ENCODE measurements at regions not wholly inside any gene's neighbourhood (a gene's known extent, or its start where the extent isn't known, plus 50 kb on each side); places are given as distances from the start of the nearest gene placed in this dataset.

GRCh38 chr9:95598236-95598635 is 81.5 kb upstream of the PTCH1 start:
- Mint-ChIP-seq H3K4me3 (no peak overlapping the region), H3K4me1 (ENCODE audit: low read depth) (no peaks in the 10 kb centered on the region), H3K27ac (no peak overlapping the region), H3K9me3 (no peaks in the 10 kb centered on the region), H3K27me3 (no peaks in the 10 kb centered on the region), H3K36me3 (ENCODE audit: low read depth) (no peaks in the 10 kb centered on the region)
- POLR2A ChIA-PET: no interaction called here
- CTCF ChIA-PET: no interaction called here
- intact Hi-C loops (cut with micrococcal nuclease): no loop called here
- DNase-seq (no peak), ATAC-seq (no peak)
- no peak for TF ChIP-seq CTCF (IDR thresholded peaks at IDR 0.05)

GRCh38 chr9:95595721-95596295 is 79.0 kb upstream of the PTCH1 start:
- intact Hi-C loops (cut with micrococcal nuclease): no loop called here
- CTCF ChIA-PET: no interaction called here
- POLR2A ChIA-PET: no interaction called here
- DNase-seq (no peak), ATAC-seq (no peak)
- H3K9me3 Mint-ChIP-seq: no peaks in the 10 kb centered on the region
- no peaks in the 10 kb centered on the region for H3K27me3 Mint-ChIP-seq
- no peaks in the 10 kb centered on the region for H3K4me1 Mint-ChIP-seq (ENCODE audit: low read depth)
- TF ChIP-seq CTCF (IDR thresholded peaks at IDR 0.05): no peak
- H3K4me3 Mint-ChIP-seq: no peak overlapping the region
- no peaks in the 10 kb centered on the region for H3K36me3 Mint-ChIP-seq (ENCODE audit: low read depth)
- H3K27ac Mint-ChIP-seq: no peak overlapping the region

GRCh38 chr9:95592931-95593330 is 76.2 kb upstream of the PTCH1 start:
- Mint-ChIP-seq H3K4me1 (ENCODE audit: low read depth) (no peaks in the 10 kb centered on the region), H3K27me3 (no peaks in the 10 kb centered on the region), H3K4me3 (no peak overlapping the region), H3K9me3 (no peaks in the 10 kb centered on the region), H3K27ac (no peak overlapping the region), H3K36me3 (ENCODE audit: low read depth) (no peaks in the 10 kb centered on the region)
- no peak for ATAC-seq
- CTCF ChIA-PET: no interaction called here
- DNase-seq: no peak
- no peak for TF ChIP-seq CTCF (IDR thresholded peaks at IDR 0.05)
- intact Hi-C loops (cut with micrococcal nuclease): no loop called here
- POLR2A ChIA-PET: no interaction called here

- ATAC-seq: no peak
- intact Hi-C loops (cut with micrococcal nuclease): no loop called here
- no peaks in the 10 kb centered on the region for H3K4me1 Mint-ChIP-seq (ENCODE audit: low read depth)
Measured at GRCh38 chr9:95588724-95589588, 72.2 kb upstream of the PTCH1 start.

More at GRCh38 chr9:95588724-95589588, 72.2 kb upstream of the PTCH1 start:
- DNase-seq: no peak
- H3K36me3 Mint-ChIP-seq (ENCODE audit: low read depth): no peaks in the 10 kb centered on the region
- POLR2A ChIA-PET: no interaction called here
- no peaks in the 10 kb centered on the region for H3K9me3 Mint-ChIP-seq
- H3K27me3 Mint-ChIP-seq: no peaks in the 10 kb centered on the region
- H3K27ac Mint-ChIP-seq: no peak overlapping the region
- TF ChIP-seq CTCF (IDR thresholded peaks at IDR 0.05): no peak
- CTCF ChIA-PET: no interaction called here
- no peak overlapping the region for H3K4me3 Mint-ChIP-seq
